ENCODE measurements at regions not wholly inside any gene's neighbourhood (a gene's known extent, or its start where the extent isn't known, plus 50 kb on each side); places are given as distances from the start of the nearest gene placed in this dataset.
"Not testable (repeated sequence)": the region's sequence is repeated elsewhere in the genome, so short reads cannot be mapped to it uniquely, and the experiment has no call there.

- no peak for DNase-seq (ENCODE audit: extremely low spot score)
- no peak for TF ChIP-seq CTCF (IDR thresholded peaks at IDR 0.05; ENCODE audit: control extremely low read depth, extremely low read depth, low read depth, missing control alignments)
- CTCF ChIA-PET = interaction anchor here (1.3 kb wide), 1 partner anchor 27 kb away, joined by 3 read pairs; no protein-coding TSS in a partner anchor
- POLR2A ChIA-PET = no interaction called here
These were observed 69.3 kb upstream of the RASSF8 start for GRCh38 chr12:25889185-25889584.

GRCh38 chr12:25891095-25891494, 67.4 kb upstream of the RASSF8 start:
- CTCF ChIA-PET; DNase-seq (ENCODE audit: extremely low spot score): not testable (repeated sequence)

GRCh38 chr12:25894759-25895158, 63.7 kb upstream of the RASSF8 start:
- no peak for TF ChIP-seq CTCF (IDR thresholded peaks at IDR 0.05; ENCODE audit: control extremely low read depth, extremely low read depth, low read depth, missing control alignments)
- ChIA-PET CTCF (interaction anchor here (1.3 to 1.8 kb wide), 2 partner anchors 10 to 21 kb away, joined by 4 to 7 read pairs; no protein-coding TSS in a partner anchor), POLR2A (no interaction called here)
- DNase-seq (ENCODE audit: extremely low spot score) = no peak

More at GRCh38 chr12:25891095-25891494, 67.4 kb upstream of the RASSF8 start:
- POLR2A ChIA-PET = not testable (repeated sequence)

GRCh38 chr12:25896981-25897380, 61.5 kb upstream of the RASSF8 start:
- ChIA-PET POLR2A (no interaction called here), CTCF (interaction anchor here (1.4 kb wide), 1 partner anchor 18 kb away, joined by 3 read pairs; no protein-coding TSS in a partner anchor)
- TF ChIP-seq CTCF (IDR thresholded peaks at IDR 0.05; ENCODE audit: control extremely low read depth, extremely low read depth, low read depth, missing control alignments) = no peak
- no peak for DNase-seq (ENCODE audit: extremely low spot score)

- CTCF ChIA-PET = interaction anchor here (1.5 kb wide), 1 partner anchor 18 kb away, joined by 3 read pairs; no protein-coding TSS in a partner anchor
- no peak for DNase-seq (ENCODE audit: extremely low spot score)
- TF ChIP-seq CTCF (IDR thresholded peaks at IDR 0.05; ENCODE audit: control extremely low read depth, extremely low read depth, low read depth, missing control alignments) = no peak
- POLR2A ChIA-PET = no interaction called here
These were observed 54.8 kb upstream of the RASSF8 start for GRCh38 chr12:25903603-25904245.

- DNase-seq (ENCODE audit: extremely low spot score) = no peak
- CTCF ChIA-PET = interaction anchor here (1.2 to 1.3 kb wide), 2 partner anchors 9 to 12 kb away, joined by 3 to 7 read pairs; no protein-coding TSS in a partner anchor
- no peak for TF ChIP-seq CTCF (IDR thresholded peaks at IDR 0.05; ENCODE audit: control extremely low read depth, extremely low read depth, low read depth, missing control alignments)
- POLR2A ChIA-PET = no interaction called here
These were observed 54.0 kb upstream of the RASSF8 start for GRCh38 chr12:25904442-25904841.

- ChIA-PET POLR2A (no interaction called here), CTCF (interaction anchor here (1.1 kb wide), 1 partner anchor 8 kb away, joined by 4 read pairs; no protein-coding TSS in a partner anchor)
- no peak for DNase-seq (ENCODE audit: extremely low spot score)
- no peak for TF ChIP-seq CTCF (IDR thresholded peaks at IDR 0.05; ENCODE audit: control extremely low read depth, extremely low read depth, low read depth, missing control alignments)
These were observed 51.7 kb upstream of the RASSF8 start for GRCh38 chr12:25906651-25907340.
